ENCODE measurements at regions not wholly inside any gene's neighbourhood (a gene's known extent, or its start where the extent isn't known, plus 50 kb on each side); places are given as distances from the start of the nearest gene placed in this dataset.

GRCh38 chr22:47994601-47995263, 1232.3 kb downstream of the TBC1D22A start:
- no peak for DNase-seq (ENCODE audit: low spot score)

- no peak for DNase-seq (ENCODE audit: low spot score)
Measured at GRCh38 chr22:47994045-47994444, 1231.6 kb downstream of the TBC1D22A start.

GRCh38 chr22:47990481-47990880, 1228.0 kb downstream of the TBC1D22A start:
- DNase-seq (ENCODE audit: low spot score), result no peak

GRCh38 chr22:47987885-47988515, 1225.5 kb downstream of the TBC1D22A start:
- DNase-seq (ENCODE audit: low spot score), result no peak

- DNase-seq (ENCODE audit: low spot score), result no peak
Measured at GRCh38 chr22:47976219-47976618, 1213.8 kb downstream of the TBC1D22A start.

GRCh38 chr22:47967831-47968230, 1205.4 kb downstream of the TBC1D22A start:
- DNase-seq (ENCODE audit: low spot score), result no peak

- no peak for DNase-seq (ENCODE audit: low spot score)
Measured at GRCh38 chr22:47966316-47966715, 1203.9 kb downstream of the TBC1D22A start.

- DNase-seq (ENCODE audit: low spot score), result no peak
Measured at GRCh38 chr22:47965896-47966295, 1203.4 kb downstream of the TBC1D22A start.

GRCh38 chr22:47965066-47965465, 1202.6 kb downstream of the TBC1D22A start:
- DNase-seq (ENCODE audit: low spot score), result no peak

- no peak for DNase-seq (ENCODE audit: low spot score)
Measured at GRCh38 chr22:47963660-47964059, 1201.2 kb downstream of the TBC1D22A start.

GRCh38 chr22:47957649-47958048, 1195.2 kb downstream of the TBC1D22A start:
- no peak for DNase-seq (ENCODE audit: low spot score)

- DNase-seq (ENCODE audit: low spot score), result no peak
Measured at GRCh38 chr22:47954107-47954506, 1191.7 kb downstream of the TBC1D22A start.

GRCh38 chr22:47944941-47945340, 1182.5 kb downstream of the TBC1D22A start:
- DNase-seq (ENCODE audit: low spot score), result no peak

- no peak for DNase-seq (ENCODE audit: low spot score)
Measured at GRCh38 chr22:47943729-47944700, 1181.6 kb downstream of the TBC1D22A start.

GRCh38 chr22:47940211-47940610, 1177.8 kb downstream of the TBC1D22A start:
- no peak for DNase-seq (ENCODE audit: low spot score)

- no peak for DNase-seq (ENCODE audit: low spot score)
Measured at GRCh38 chr22:47933891-47934290, 1171.4 kb downstream of the TBC1D22A start.

- DNase-seq (ENCODE audit: low spot score), result no peak
Measured at GRCh38 chr22:47933226-47933625, 1170.8 kb downstream of the TBC1D22A start.

GRCh38 chr22:47929646-47930185, 1167.3 kb downstream of the TBC1D22A start:
- DNase-seq (ENCODE audit: low spot score), result no peak

GRCh38 chr22:47929073-47929472, 1166.6 kb downstream of the TBC1D22A start:
- no peak for DNase-seq (ENCODE audit: low spot score)

GRCh38 chr22:47928631-47929030, 1166.2 kb downstream of the TBC1D22A start:
- peak; percentile 17 for DNase-seq (ENCODE audit: low spot score)

GRCh38 chr22:47927648-47928210, 1165.3 kb downstream of the TBC1D22A start:
- no peak for DNase-seq (ENCODE audit: low spot score)

GRCh38 chr22:47923011-47923427, 1160.6 kb downstream of the TBC1D22A start:
- no peak for DNase-seq (ENCODE audit: low spot score)

All from iPS-NIHi11 (cell line).